H9 (cell line): ENCODE measurements at regions not wholly inside any gene's neighbourhood (a gene's known extent, or its start where the extent isn't known, plus 50 kb on each side); places are given as distances from the start of the nearest gene placed in this dataset.
A peak's percentile ranks its signal among the peaks of the same experiment; 100 is the strongest.

Source experiments
- DNase-seq: peaks from one replicate; pipeline ENCODE4 v3.0.0-alpha.2; 2017
- H2AFZ ChIP-seq: one replicate; pipeline ENCODE4 v1.6.1; 2013; ENCODE audit warnings: mild to moderate bottlenecking, low read length, control low read depth, moderate library complexity
- H2AK5ac ChIP-seq: 2 replicates; pipeline ENCODE4 v1.6.1; 2013; ENCODE audit warnings: low read length, control low read depth, mixed read lengths; ENCODE audit not compliant: insufficient read length
- H2BK120ac ChIP-seq: one replicate; pipeline ENCODE4 v1.6.1; 2013; ENCODE audit warnings: low read depth, mild to moderate bottlenecking, low read length, control low read depth, inconsistent platforms; ENCODE audit not compliant: poor library complexity, severe bottlenecking
- H2BK12ac ChIP-seq: 2 replicates; pipeline ENCODE4 v1.6.1; 2013; ENCODE audit warnings: low read length, control low read depth, mixed read lengths, low read depth; ENCODE audit not compliant: insufficient read length
- H2BK15ac ChIP-seq: 2 replicates; pipeline ENCODE4 v1.6.1; 2013; ENCODE audit warnings: low read depth, low read length, control low read depth
- H2BK20ac ChIP-seq: one replicate; pipeline ENCODE4 v1.6.1; 2013; ENCODE audit warnings: low read depth, mild to moderate bottlenecking, low read length, control low read depth, inconsistent platforms; ENCODE audit not compliant: poor library complexity, severe bottlenecking
- H2BK5ac ChIP-seq: 2 replicates; pipeline ENCODE4 v1.6.1; 2013; ENCODE audit warnings: low read length, control low read depth, mixed read lengths; ENCODE audit not compliant: insufficient read length
- H3K14ac ChIP-seq: 2 replicates; pipeline ENCODE4 v1.6.1; 2013; ENCODE audit warnings: low read length, control low read depth; ENCODE audit not compliant: insufficient read depth
- H3K18ac ChIP-seq: 2 replicates; pipeline ENCODE4 v1.6.1; 2013; ENCODE audit warnings: low read depth, mild to moderate bottlenecking, mixed read lengths, low read length, control low read depth; ENCODE audit not compliant: insufficient read length
- H3K23ac ChIP-seq: 2 replicates; pipeline ENCODE4 v1.6.1; 2013; ENCODE audit warnings: low read length, control low read depth, mixed read lengths, low read depth; ENCODE audit not compliant: insufficient read length
- H3K23me2 ChIP-seq: 2 replicates; pipeline ENCODE4 v1.6.1; 2013; ENCODE audit warnings: low read depth, mild to moderate bottlenecking, mixed read lengths, low read length, control low read depth; ENCODE audit not compliant: insufficient read length, poor library complexity, severe bottlenecking
- H3K27ac ChIP-seq: 2 replicates; pipeline ENCODE4 v1.5.1; 2013; ENCODE audit warnings: low read length, control low read depth, mixed read lengths, low read depth; ENCODE audit not compliant: insufficient read length
- H3K27me3 ChIP-seq: 2 replicates; pipeline ENCODE4 v1.6.1; 2013; ENCODE audit warnings: low read length, control low read depth, inconsistent platforms; ENCODE audit not compliant: insufficient read depth
- H3K4ac ChIP-seq: 2 replicates; pipeline ENCODE4 v1.6.1; 2013; ENCODE audit warnings: low read depth, mild to moderate bottlenecking, control low read depth, inconsistent platforms, low read length, moderate library complexity
- H3K4me1 ChIP-seq: 2 replicates; pipeline ENCODE4 v1.6.1; 2013; ENCODE audit warnings: low read length, control low read depth, inconsistent platforms; ENCODE audit not compliant: insufficient read depth
- H3K4me2 ChIP-seq: 2 replicates; pipeline ENCODE4 v1.6.1; 2013; ENCODE audit warnings: low read length, control low read depth, mixed read lengths; ENCODE audit not compliant: insufficient read length, insufficient read depth
- H3K56ac ChIP-seq: 2 replicates; pipeline ENCODE4 v1.6.1; 2013; ENCODE audit warnings: low read depth, mild to moderate bottlenecking, mixed read lengths, low read length, control low read depth; ENCODE audit not compliant: insufficient read length
- H3K79me1 ChIP-seq: 2 replicates; pipeline ENCODE4 v1.6.1; 2013; ENCODE audit warnings: low read depth, mild to moderate bottlenecking, moderate library complexity, low read length, control low read depth, inconsistent platforms; ENCODE audit not compliant: insufficient read depth, poor library complexity, severe bottlenecking
- H3K79me2 ChIP-seq: 2 replicates; pipeline ENCODE4 v1.6.1; 2013; ENCODE audit warnings: low read length, control low read depth, inconsistent platforms; ENCODE audit not compliant: insufficient read depth
- H3K9ac ChIP-seq: 2 replicates; pipeline ENCODE4 v1.6.1; 2013; ENCODE audit warnings: low read length, control low read depth, mixed read lengths; ENCODE audit not compliant: insufficient read length; ENCODE audit errors: extremely low read depth
- H3K9me3 ChIP-seq: one replicate; pipeline ENCODE4 v1.6.1; 2013; ENCODE audit warnings: low read depth, low read length, inconsistent platforms; ENCODE audit not compliant: control insufficient read depth
- H3T11ph ChIP-seq: one replicate; pipeline ENCODE4 v1.6.1; 2013; ENCODE audit warnings: mild to moderate bottlenecking, low read length, control low read depth, inconsistent platforms
- H4K20me1 ChIP-seq: one replicate; pipeline ENCODE4 v1.6.1; 2013; ENCODE audit not compliant: control insufficient read depth, insufficient read length, insufficient read depth
- H4K5ac ChIP-seq: 2 replicates; pipeline ENCODE4 v1.6.1; 2013; ENCODE audit warnings: low read depth, mild to moderate bottlenecking, mixed read lengths, low read length, control low read depth; ENCODE audit not compliant: insufficient read length
- H4K8ac ChIP-seq: replicated peaks from 2 replicates; pipeline ENCODE4 v1.6.1; 2013; ENCODE audit warnings: low read length, control low read depth, mixed read lengths, low read depth; ENCODE audit not compliant: insufficient read length
- H4K91ac ChIP-seq: 2 replicates; pipeline ENCODE4 v1.6.1; 2013; ENCODE audit warnings: low read depth, mild to moderate bottlenecking, moderate library complexity, mixed read lengths, low read length, control low read depth; ENCODE audit not compliant: insufficient read length
- H3K27ac Mint-ChIP-seq, 3 experiments: 2 replicates in 2 of 3; 3 replicates in 1 of 3; pipeline ENCODE4 v1.8.0; 2020 to 2021; ENCODE audit warnings: mixed read lengths in 3 of 3, mild to moderate bottlenecking in 1 of 3, moderate library complexity in 1 of 3
- H3K27me3 Mint-ChIP-seq: 2 replicates; pipeline ENCODE4 v1.8.0; 2021; ENCODE audit warnings: low read depth, mild to moderate bottlenecking, moderate library complexity, mixed read lengths
- H3K36me3 Mint-ChIP-seq, 3 experiments: 2 replicates in 2 of 3; 3 replicates in 1 of 3; pipeline ENCODE4 v1.8.0; 2020 to 2021; ENCODE audit warnings: low read depth in 3 of 3, mixed read lengths in 3 of 3; ENCODE audit not compliant: insufficient read depth in 1 of 3
- H3K4me1 Mint-ChIP-seq, 2 experiments: 2 replicates each; pipeline ENCODE4 v1.8.0; 2020; ENCODE audit warnings: mixed read lengths in 2 of 2
- H3K4me3 Mint-ChIP-seq, 2 experiments: 2 replicates in 1 of 2; 3 replicates in 1 of 2; pipeline ENCODE4 v1.8.0; 2020 to 2021; ENCODE audit warnings: mild to moderate bottlenecking in 2 of 2, mixed read lengths in 2 of 2, moderate library complexity in 1 of 2
- H3K9me3 Mint-ChIP-seq, 2 experiments: 2 replicates in 1 of 2; 3 replicates in 1 of 2; pipeline ENCODE4 v1.8.0; 2020; ENCODE audit warnings: mild to moderate bottlenecking in 2 of 2, mixed read lengths in 2 of 2, moderate library complexity in 1 of 2
- WGBS: extraction: QIAGEN DNeasy Blood & Tissue Kit; methylation state at CpG from one replicate; pipeline ENCODE4 v1.1.7; 2013; ENCODE audit warnings: missing lambda C conversion rate, low lambda C conversion rate, mixed read lengths; ENCODE audit not compliant: insufficient read length; ENCODE audit errors: extremely low coverage; 5-methylcytosine and 5-hydroxymethylcytosine counted together
- TF ChIP-seq, protein P1 (sequence below): fragments of 200-600 bp; sonication (generic); conservative IDR thresholded peaks from 3 replicates; pipeline ENCODE4 v1.8.0; 2021; ENCODE audit warnings: antibody characterized with exemption, mild to moderate bottlenecking

DNA sequence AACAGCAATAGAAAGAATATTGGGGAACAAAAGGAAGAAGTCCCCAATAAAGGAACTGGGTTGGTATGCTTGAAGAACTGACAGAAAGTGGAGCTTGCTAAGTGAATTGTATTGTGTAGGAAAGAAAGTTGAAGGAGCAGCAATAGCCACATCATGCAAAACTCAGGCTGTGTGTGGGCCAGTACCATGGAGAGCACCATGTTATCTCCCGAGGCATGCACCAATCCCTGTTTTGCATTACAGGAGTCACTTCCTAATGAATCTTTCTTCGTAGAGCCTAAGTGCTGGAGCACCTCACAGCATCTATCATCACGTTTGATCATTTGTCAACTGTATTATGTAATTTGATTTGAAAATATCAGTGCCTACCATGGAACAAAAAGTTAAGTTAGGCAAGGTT is 137.7 kb upstream of the NMUR2 start:
- no peak overlapping the region for H3K4ac ChIP-seq
- H3K4me3 Mint-ChIP-seq, result no peak overlapping the region
- DNase-seq, result peak; percentile 68
- no peak overlapping the region for H3K18ac ChIP-seq
- H3K36me3 Mint-ChIP-seq, result no peaks in the 10 kb centered on the region
- no peak overlapping the region for H2AK5ac ChIP-seq
- H2BK120ac ChIP-seq, result no peak overlapping the region
- H3T11ph ChIP-seq, result no peak overlapping the region
- no peak overlapping the region for H3K27ac Mint-ChIP-seq
- H3K23me2 ChIP-seq, result no peaks in the 10 kb centered on the region
- no peaks in the 10 kb centered on the region for H3K4me1 Mint-ChIP-seq
- H3K27me3 ChIP-seq, result no peaks in the 10 kb centered on the region
- H3K4me1 ChIP-seq, result no peaks in the 10 kb centered on the region
- H3K79me2 ChIP-seq, result no peaks in the 10 kb centered on the region
- TF ChIP-seq, protein P1, sequence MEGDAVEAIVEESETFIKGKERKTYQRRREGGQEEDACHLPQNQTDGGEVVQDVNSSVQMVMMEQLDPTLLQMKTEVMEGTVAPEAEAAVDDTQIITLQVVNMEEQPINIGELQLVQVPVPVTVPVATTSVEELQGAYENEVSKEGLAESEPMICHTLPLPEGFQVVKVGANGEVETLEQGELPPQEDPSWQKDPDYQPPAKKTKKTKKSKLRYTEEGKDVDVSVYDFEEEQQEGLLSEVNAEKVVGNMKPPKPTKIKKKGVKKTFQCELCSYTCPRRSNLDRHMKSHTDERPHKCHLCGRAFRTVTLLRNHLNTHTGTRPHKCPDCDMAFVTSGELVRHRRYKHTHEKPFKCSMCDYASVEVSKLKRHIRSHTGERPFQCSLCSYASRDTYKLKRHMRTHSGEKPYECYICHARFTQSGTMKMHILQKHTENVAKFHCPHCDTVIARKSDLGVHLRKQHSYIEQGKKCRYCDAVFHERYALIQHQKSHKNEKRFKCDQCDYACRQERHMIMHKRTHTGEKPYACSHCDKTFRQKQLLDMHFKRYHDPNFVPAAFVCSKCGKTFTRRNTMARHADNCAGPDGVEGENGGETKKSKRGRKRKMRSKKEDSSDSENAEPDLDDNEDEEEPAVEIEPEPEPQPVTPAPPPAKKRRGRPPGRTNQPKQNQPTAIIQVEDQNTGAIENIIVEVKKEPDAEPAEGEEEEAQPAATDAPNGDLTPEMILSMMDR, result no peak
- H3K14ac ChIP-seq, result no peak overlapping the region
- no peaks in the 10 kb centered on the region for H3K9me3 ChIP-seq
- no peak overlapping the region for H3K56ac ChIP-seq
- no peak overlapping the region for H2AFZ ChIP-seq
- peaks cover 5% of the 10 kb centered on the region for H3K27me3 Mint-ChIP-seq
- no peak overlapping the region for H4K8ac ChIP-seq
- H2BK15ac ChIP-seq, result no peak overlapping the region
- no peaks in the 10 kb centered on the region for H3K9me3 Mint-ChIP-seq
- H4K91ac ChIP-seq, result no peak overlapping the region
- no peak overlapping the region for H3K23ac ChIP-seq
- H4K5ac ChIP-seq, result no peak overlapping the region
- H3K27ac ChIP-seq, result no peak overlapping the region
- H3K4me2 ChIP-seq, result no peak overlapping the region
- H2BK5ac ChIP-seq, result no peak overlapping the region
- no peaks in the 10 kb centered on the region for H3K79me1 ChIP-seq
- no peak overlapping the region for H2BK12ac ChIP-seq
- H4K20me1 ChIP-seq, result no peaks in the 10 kb centered on the region
- H3K9ac ChIP-seq, result no peak overlapping the region
- H2BK20ac ChIP-seq, result no peak overlapping the region
- WGBS, result no CpG with 5 or more reads among the region's 3 CpGs
